Heart left ventricle (tissue), 16 donors: ENCODE measurements at regions not wholly inside any gene's neighbourhood (a gene's known extent, or its start where the extent isn't known, plus 50 kb on each side); places are given as distances from the start of the nearest gene placed in this dataset.
A peak's percentile ranks its signal among the peaks of the same experiment; 100 is the strongest.
"Not testable (repeated sequence)": the region's sequence is repeated elsewhere in the genome, so short reads cannot be mapped to it uniquely, and the experiment has no call there.

Experiments used
- ATAC-seq, 4 donors: fragments of 200-7000 bp; cut with Tn5 transposase; one replicate each; pipeline ENCODE4 v1.9.1; 2020 to 2022; ENCODE audit warnings: moderate library complexity in 4 of 4, mild to moderate bottlenecking in 3 of 4, moderate number of reproducible peaks in 1 of 4
- DNase-seq, 5 donors: peaks; one replicate each; pipeline ENCODE4 v3.0.0-alpha.2; 2020
- H3K27ac ChIP-seq, 12 donors: fragments of 200-600 bp; sonication (generic) in 4 of 12; one replicate each; pipeline versions ENCODE4 v1.5.0 to v1.8.0; 2016 to 2022; ENCODE audit warnings: mild to moderate bottlenecking in 2 of 12
- H3K27me3 ChIP-seq, 9 donors: fragments of 200-600 bp; sonication (generic) in 2 of 9; one replicate each; pipeline versions ENCODE4 v1.5.1 to v1.8.0; 2016 to 2022; ENCODE audit warnings: mild to moderate bottlenecking in 3 of 9
- H3K36me3 ChIP-seq, 9 donors: fragments of 200-600 bp; sonication (generic) in 2 of 9; one replicate each; pipeline versions ENCODE4 v1.5.0 to v1.8.0; 2018 to 2022; ENCODE audit warnings: mild to moderate bottlenecking in 2 of 9
- H3K4me1 ChIP-seq, 12 donors: fragments of 200-600 bp; sonication (generic) in 4 of 12; one replicate each; pipeline versions ENCODE4 v1.5.0 to v1.8.0; 2016 to 2022; ENCODE audit warnings: mild to moderate bottlenecking in 3 of 12
- H3K4me3 ChIP-seq, 12 donors: fragments of 200-600 bp; sonication (generic) in 4 of 12; one replicate each; pipeline versions ENCODE4 v1.5.0 to v1.8.0; 2017 to 2022; ENCODE audit warnings: mild to moderate bottlenecking in 9 of 12, moderate library complexity in 4 of 12
- H3K9me3 ChIP-seq, 12 donors: fragments of 200-600 bp; sonication (generic) in 4 of 12; one replicate each; pipeline versions ENCODE4 v1.5.0 to v1.8.0; 2016 to 2022; ENCODE audit warnings: mild to moderate bottlenecking in 1 of 12
- POLR2A ChIP-seq, 2 donors: fragments of 450-650 bp; IDR thresholded peaks; one replicate each; pipeline ENCODE4 v1.6.1; 2017; ENCODE audit warnings: antibody characterized with exemption in 2 of 2, mild to moderate bottlenecking in 2 of 2, moderate library complexity in 2 of 2
- WGBS, 4 donors: extraction: QIAGEN DNeasy Blood & Tissue Kit in 2 of 4; methylation state at CpG; one replicate each; pipeline versions ENCODE4 v1.1.5 to v1.1.7; 2013 to 2018; 5-methylcytosine and 5-hydroxymethylcytosine counted together
- intact Hi-C, 10 donors: fragments of 100-400 bp; cut with DNase I; formaldehyde crosslinking; loops; one replicate each; pipeline versions ENCODE4 v1.11.1 to v1.14.2; 2022
- TF ChIP-seq, protein P1 (sequence below), 12 donors: fragments of 200-600 bp; sonication (generic) in 4 of 12; IDR thresholded peaks; one replicate each; pipeline versions ENCODE4 v1.5.0 to v1.8.0; 2018 to 2022; ENCODE audit warnings: antibody characterized with exemption in 12 of 12, mild to moderate bottlenecking in 5 of 12
- donor health status: ischemic (EF 13 %, LVEDD 7.1; RV severe dilation, severe dysfunction).
- donor health status: healthy with polysubstance abuse.
- donor health status: DM: no; HTN: yes; CAD: no.
- donor health status: DM: no; HTN: no; CAD: no.
- donor health status: ischemic (EF 25% LVEDD 6.9; RV normal size, moderate dysfunction).
- donor health status: ischemic (EF 25% LVEDD 5.7; RV mildly dilated, moderate dysfunction).
- donor health status: healthy.
- donor health status: DM: yes; HTN: yes; CAD: no.
- donor health status: ischemic (EF 35%, LVEDD 5.7; RV mildly dilated, moderate dysfunction).
- donor health status: nonischemic (EF 11% LVEDD 7.7; RV severe dilation, severe dysfunction).
- donor health status: DM: yes; HTN: yes; CAD: no.
- donor health status: PGD.
- donor health status: ischemic (EF 29% LVEDD 5.4; RV normal size, mild dysfunction).
- donor health status: nonischemic (EF 23%, LVEDD 6.1; RV moderate dilation, normal function).

DNA sequence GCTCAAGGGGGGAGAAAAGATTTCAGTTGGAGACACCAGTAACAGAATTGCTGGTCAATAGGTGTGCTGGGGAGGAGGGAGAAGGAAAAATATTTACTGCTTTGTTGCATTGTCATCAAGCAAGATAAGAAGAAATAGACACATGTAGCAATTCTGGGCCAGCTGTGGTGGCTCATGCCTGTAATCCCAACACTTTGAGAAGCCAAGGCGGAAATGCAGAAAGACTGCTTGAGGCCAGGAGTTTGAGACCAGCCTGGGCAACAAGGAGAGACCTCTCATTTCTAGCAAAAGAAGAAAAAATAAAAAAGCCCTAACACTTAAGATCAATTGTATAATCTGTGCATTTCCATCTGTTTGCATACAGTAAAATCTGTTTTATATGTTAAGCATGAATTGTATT, 126.6 kb downstream of the ZFP64 start:
- intact Hi-C loops: loop anchor here in 3 of 10 donors (5.0 to 10.0 kb wide), 3 partner anchors 250 to 428 kb away; partner anchors contain the start of gene SALL4 (in 2 of the 3)
- H3K27me3 ChIP-seq: no peaks in the 10 kb centered on the region
- H3K4me3 ChIP-seq: no peak overlapping the region
- DNase-seq (no peak), ATAC-seq (no peak)
- no peaks in the 10 kb centered on the region for H3K9me3 ChIP-seq
- H3K36me3 ChIP-seq: no peaks in the 10 kb centered on the region
- H3K4me1 ChIP-seq: peaks cover 0 to 6% (median 0%) of the 10 kb centered on the region in 12 donors
- TF ChIP-seq, protein P1, sequence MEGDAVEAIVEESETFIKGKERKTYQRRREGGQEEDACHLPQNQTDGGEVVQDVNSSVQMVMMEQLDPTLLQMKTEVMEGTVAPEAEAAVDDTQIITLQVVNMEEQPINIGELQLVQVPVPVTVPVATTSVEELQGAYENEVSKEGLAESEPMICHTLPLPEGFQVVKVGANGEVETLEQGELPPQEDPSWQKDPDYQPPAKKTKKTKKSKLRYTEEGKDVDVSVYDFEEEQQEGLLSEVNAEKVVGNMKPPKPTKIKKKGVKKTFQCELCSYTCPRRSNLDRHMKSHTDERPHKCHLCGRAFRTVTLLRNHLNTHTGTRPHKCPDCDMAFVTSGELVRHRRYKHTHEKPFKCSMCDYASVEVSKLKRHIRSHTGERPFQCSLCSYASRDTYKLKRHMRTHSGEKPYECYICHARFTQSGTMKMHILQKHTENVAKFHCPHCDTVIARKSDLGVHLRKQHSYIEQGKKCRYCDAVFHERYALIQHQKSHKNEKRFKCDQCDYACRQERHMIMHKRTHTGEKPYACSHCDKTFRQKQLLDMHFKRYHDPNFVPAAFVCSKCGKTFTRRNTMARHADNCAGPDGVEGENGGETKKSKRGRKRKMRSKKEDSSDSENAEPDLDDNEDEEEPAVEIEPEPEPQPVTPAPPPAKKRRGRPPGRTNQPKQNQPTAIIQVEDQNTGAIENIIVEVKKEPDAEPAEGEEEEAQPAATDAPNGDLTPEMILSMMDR (IDR thresholded peaks at IDR 0.05): no peak
- no peak for TF ChIP-seq POLR2A (IDR thresholded peaks at IDR 0.05)
- WGBS, 4 donors: 89 to 97% (median 92%) methylated on average over 1 of the region's 1 CpG
- no peak overlapping the region for H3K27ac ChIP-seq

DNA sequence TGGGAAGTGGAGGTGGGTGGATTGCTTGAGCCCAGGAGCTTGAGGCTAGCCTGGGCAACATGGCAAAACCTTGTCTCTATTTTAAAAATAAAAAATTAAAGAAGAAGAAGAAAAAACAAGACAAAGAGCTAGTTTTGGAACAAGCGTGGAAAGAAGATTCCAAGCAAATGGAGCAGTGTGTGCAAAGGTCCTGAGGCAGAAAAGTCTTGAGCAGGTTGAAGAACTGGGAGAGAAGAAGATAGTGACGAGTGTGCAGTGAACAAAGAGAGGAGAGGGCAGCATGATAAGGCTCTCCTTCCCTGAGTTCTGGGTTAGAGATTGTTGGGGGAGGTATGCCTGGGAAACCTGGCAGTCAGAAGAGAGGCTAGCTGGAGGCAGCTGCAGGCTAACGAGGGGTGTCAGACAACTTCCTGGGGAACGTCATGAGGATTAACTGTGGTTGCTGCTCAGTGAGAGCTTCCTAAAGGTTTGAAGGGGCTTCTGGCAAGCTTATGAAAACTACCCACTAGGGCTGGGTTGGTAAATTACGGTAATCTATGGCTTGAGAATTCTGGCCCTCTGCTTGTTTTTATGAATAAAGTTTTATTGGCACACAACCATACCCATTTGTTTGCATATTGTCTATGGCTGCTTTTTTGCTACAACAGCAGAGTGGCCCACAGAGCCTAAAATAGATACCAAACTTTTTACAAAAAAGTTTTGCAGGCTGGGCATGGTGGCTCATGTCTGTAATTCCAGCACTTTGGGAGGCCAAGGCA, 128.9 kb downstream of the ZFP64 start:
- no peak for DNase-seq
- Histone ChIP-seq H3K9me3 (peaks cover 0 to 2% (median 0%) of the 10 kb centered on the region in 12 donors), H3K27me3 (no peaks in the 10 kb centered on the region), H3K36me3 (no peaks in the 10 kb centered on the region), H3K4me3 (no peak overlapping the region), H3K27ac (no peak overlapping the region), H3K4me1 (peaks cover 0 to 6% (median 0%) of the 10 kb centered on the region in 12 donors)
- TF ChIP-seq POLR2A (IDR thresholded peaks at IDR 0.05): no peak
- TF ChIP-seq, protein P1 (IDR thresholded peaks at IDR 0.05): no peak
- WGBS, 4 donors: 71 to 79% (median 75%) methylated on average over 5 of the region's 5 CpGs
- intact Hi-C loops: loop anchor here in 3 of 10 donors (10.0 kb wide), 2 partner anchors 248 to 258 kb away; partner anchors contain the start of gene SALL4 (in 2 of the 3)
- ATAC-seq: no peak

DNA sequence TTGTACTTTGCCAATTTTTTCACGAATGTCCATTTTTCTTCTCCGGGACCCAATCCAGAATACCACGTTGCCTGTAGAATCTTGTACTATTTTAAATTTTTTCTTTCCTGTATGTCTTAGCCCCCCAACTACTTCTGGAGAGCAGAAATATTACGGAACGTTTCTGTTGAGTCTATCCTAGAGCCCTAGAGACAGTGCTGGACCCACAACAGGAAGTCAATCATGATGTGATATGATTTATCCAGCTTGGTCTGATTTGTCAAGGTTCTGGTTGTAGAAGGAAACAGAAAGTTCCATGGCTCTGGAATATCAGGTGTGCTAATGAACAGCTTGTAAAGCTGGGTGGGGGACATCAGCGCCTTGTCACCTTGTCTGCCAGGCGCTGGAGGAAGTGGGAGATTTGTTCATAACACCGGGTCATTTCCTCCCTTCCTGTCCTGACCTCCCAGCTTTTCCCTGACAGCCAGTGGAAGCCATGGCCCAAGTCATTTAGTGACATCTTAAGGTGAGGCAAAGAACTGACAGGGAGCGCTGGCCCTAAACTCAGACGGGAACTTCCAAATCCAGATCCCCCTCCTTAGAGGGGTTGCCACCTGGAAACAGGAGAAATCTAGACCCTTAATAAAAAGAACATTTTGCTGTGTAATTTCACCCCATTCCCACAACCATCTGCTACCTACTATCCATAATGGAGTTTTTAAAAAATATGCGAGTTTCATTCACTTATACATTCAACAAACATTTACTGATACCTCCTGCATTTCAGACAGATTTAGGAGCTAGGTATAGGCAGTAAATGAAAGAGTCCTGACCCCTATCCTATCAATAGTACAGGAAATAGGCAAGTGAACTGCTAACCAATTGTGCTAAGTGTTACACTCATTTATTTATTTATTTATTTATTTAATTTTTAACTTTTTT, 130.5 kb downstream of the ZFP64 start:
- intact Hi-C loops: loop anchor here in 3 of 10 donors (10.0 kb wide), 2 partner anchors 246 to 256 kb away; partner anchors contain the start of gene SALL4 (in 2 of the 3)
- ATAC-seq (peak in 3 of 4 donors; percentile 44 to 71 (median 51)), DNase-seq (no peak)
- no peaks in the 10 kb centered on the region for H3K36me3 ChIP-seq
- 29 to 38% (median 32%) methylated on average over 11 of the region's 11 CpGs for WGBS, 4 donors
- H3K4me1 ChIP-seq: peaks cover 0 to 6% (median 0%) of the 10 kb centered on the region in 12 donors
- H3K27ac ChIP-seq: no peak overlapping the region
- peak overlapping the region in 2 of 12 donors; percentile 5 to 18 for H3K4me3 ChIP-seq
- H3K27me3 ChIP-seq: no peaks in the 10 kb centered on the region
- no peak for TF ChIP-seq POLR2A (IDR thresholded peaks at IDR 0.05)
- TF ChIP-seq, protein P1 (IDR thresholded peaks at IDR 0.05): peak in 10 of 12 donors; percentile 7 to 51 (median 36)
- H3K9me3 ChIP-seq: peaks cover 0 to 18% (median 15%) of the 10 kb centered on the region in 12 donors

DNA sequence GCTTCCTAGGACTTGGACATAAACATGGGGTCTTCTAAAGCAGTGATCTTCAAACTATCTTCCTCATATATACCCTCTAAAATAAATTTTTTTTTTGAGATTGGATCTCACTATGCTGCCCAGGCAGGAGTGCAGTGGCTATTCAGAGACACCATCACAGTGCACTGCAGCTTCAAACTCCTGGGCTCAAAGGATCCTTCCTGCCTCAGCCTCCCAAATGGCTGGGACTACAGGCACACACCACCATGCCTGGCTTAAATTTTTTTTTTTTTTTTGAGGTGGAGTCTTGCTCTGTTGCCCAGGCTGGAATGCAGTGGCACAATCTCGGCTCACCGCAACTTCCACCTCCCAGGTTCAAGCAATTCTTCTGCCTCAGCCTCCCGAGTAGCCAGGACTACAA, 134.4 kb downstream of the ZFP64 start:
- not testable (repeated sequence) for H3K36me3 ChIP-seq, H3K27me3 ChIP-seq, DNase-seq, H3K4me3 ChIP-seq, ATAC-seq, H3K27ac ChIP-seq, H3K4me1 ChIP-seq
- H3K9me3 ChIP-seq: peaks cover 0 to 22% (median 16%) of the 10 kb centered on the region in 12 donors
- WGBS, 4 donors: 94 to 100% (median 99%) methylated on average over 3 of the region's 3 CpGs
- intact Hi-C loops: loop anchor here in 1 of 10 donors (10.0 kb wide), 1 partner anchor 252 kb away; the partner anchor contains the start of gene SALL4
